ENCODE measurements at regions not wholly inside any gene's neighbourhood (a gene's known extent, or its start where the extent isn't known, plus 50 kb on each side); places are given as distances from the start of the nearest gene placed in this dataset.

DNA sequence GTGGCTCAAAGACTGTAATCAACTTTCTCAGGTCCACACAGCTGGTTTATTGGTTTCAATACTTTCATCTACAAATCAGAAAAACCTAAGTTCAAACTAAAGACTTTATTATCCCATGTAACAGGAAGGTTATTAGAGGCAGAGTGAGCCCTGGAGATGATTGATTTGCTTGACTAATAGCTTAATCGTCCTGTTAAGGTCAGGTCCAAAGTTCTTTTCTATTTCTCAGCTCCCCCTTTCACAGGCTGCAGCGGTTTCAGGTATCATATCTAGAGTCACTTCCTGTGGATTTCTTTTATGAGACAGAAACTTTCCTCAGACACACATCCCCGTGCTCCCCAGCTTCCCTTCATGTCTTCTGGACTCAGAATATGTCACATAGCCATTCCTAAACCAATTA lies 166.4 kb downstream of the PRELID2 start:
- in situ Hi-C loops (cut with MboI) (no loop called here), intact Hi-C loops (cut with micrococcal nuclease) (no loop called here)
- BruUV-seq (replicated peaks) = no TSS peak
- CTCF ChIA-PET (ENCODE audit: low intra/inter-chr PET ratio) = no interaction called here
- no peaks in the 10 kb centered on the region for H3K9me1 ChIP-seq (ENCODE audit: control insufficient read depth, insufficient read depth, low read length)
- H3K4me2 ChIP-seq (ENCODE audit: insufficient read depth, low read length) = no peak overlapping the region
- H4K20me1 ChIP-seq (replicated peaks; ENCODE audit: control insufficient read depth, insufficient read depth, low read length) = no peaks in the 10 kb centered on the region
- no peaks in the 10 kb centered on the region for H3K4me1 ChIP-seq (replicated peaks in 1 of 2; ENCODE audit: control insufficient read depth in 2 of 2, insufficient read depth in 2 of 2, low read length in 2 of 2)
- ATAC-seq = no peak
- no peaks in the 10 kb centered on the region for H3K79me2 ChIP-seq (ENCODE audit: control insufficient read depth, insufficient read depth, low read length)
- no peak for FAIRE-seq
- POLR2A ChIA-PET = no interaction called here
- no peak overlapping the region for H3K27ac ChIP-seq (ENCODE audit: extremely low read depth, low read depth, low read length)
- DNase-seq (ENCODE audit: extremely low read depth in 1 of 4, low spot score in 3 of 4) = no peak
- 2% methylated on average over 3 of the region's 3 CpGs for WGBS (ENCODE audit: insufficient coverage, low coverage, missing lambda C conversion rate)
- H3K4me3 ChIP-seq = no peak overlapping the region
- no peak overlapping the region for H3K9ac ChIP-seq (ENCODE audit: insufficient read depth in 1 of 2, low read depth in 2 of 2, low read length in 2 of 2)
- H3K9me3 ChIP-seq (replicated peaks; ENCODE audit: control insufficient read depth, insufficient read depth, low read depth, low read length) = no peaks in the 10 kb centered on the region
- no peaks in the 10 kb centered on the region for H3K36me3 ChIP-seq (ENCODE audit: control insufficient read depth, insufficient read depth, low read length)
- no peaks in the 10 kb centered on the region for H3K27me3 ChIP-seq (ENCODE audit: control insufficient read depth in 2 of 2, insufficient read depth in 2 of 2, low read length in 2 of 2)
- no peak overlapping the region for H2AFZ ChIP-seq (ENCODE audit: low read depth, low read length)
- TF ChIP-seq, protein P1, sequence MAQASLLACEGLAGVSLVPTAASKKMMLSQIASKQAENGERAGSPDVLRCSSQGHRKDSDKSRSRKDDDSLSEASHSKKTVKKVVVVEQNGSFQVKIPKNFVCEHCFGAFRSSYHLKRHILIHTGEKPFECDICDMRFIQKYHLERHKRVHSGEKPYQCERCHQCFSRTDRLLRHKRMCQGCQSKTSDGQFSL (CRISPR knock-in tag; IDR thresholded peaks at IDR 0.05) = no peak
- TF ChIP-seq, protein P1 (tag; IDR thresholded peaks at IDR 0.05) = no peak
- no peak for TF ChIP-seq PYGO2 (tag; IDR thresholded peaks at IDR 0.05)
- TF ChIP-seq CBX8 (IDR thresholded peaks at IDR 0.05; ENCODE audit: borderline replicate concordance, extremely low read depth, low read depth, low read length, poor library complexity, severe bottlenecking) = no peak
- TF ChIP-seq EP300 (IDR thresholded peaks at IDR 0.05; ENCODE audit: low read length) = no peak
- TF ChIP-seq ZNF766 (CRISPR knock-in tag; conservative IDR thresholded peaks at IDR 0.05) = no peak
- no peak for TF ChIP-seq BRF2 (IDR thresholded peaks at IDR 0.05; ENCODE audit: borderline replicate concordance, insufficient read depth, insufficient read length)
- TF ChIP-seq ZNF444 (CRISPR knock-in tag; IDR thresholded peaks at IDR 0.05) = no peak
- no peak for TF ChIP-seq ZNF445 (CRISPR knock-in tag; IDR thresholded peaks at IDR 0.05; ENCODE audit: low read depth)
- TF ChIP-seq, protein P2, sequence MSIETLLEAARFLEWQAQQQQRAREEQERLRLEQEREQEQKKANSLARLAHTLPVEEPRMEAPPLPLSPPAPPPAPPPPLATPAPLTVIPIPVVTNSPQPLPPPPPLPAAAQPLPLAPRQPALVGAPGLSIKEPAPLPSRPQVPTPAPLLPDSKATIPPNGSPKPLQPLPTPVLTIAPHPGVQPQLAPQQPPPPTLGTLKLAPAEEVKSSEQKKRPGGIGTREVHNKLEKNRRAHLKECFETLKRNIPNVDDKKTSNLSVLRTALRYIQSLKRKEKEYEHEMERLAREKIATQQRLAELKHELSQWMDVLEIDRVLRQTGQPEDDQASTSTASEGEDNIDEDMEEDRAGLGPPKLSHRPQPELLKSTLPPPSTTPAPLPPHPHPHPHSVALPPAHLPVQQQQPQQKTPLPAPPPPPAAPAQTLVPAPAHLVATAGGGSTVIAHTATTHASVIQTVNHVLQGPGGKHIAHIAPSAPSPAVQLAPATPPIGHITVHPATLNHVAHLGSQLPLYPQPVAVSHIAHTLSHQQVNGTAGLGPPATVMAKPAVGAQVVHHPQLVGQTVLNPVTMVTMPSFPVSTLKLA (conservative IDR thresholded peaks at IDR 0.05) = no peak
- no peak for TF ChIP-seq UBTF (IDR thresholded peaks at IDR 0.05; ENCODE audit: borderline replicate concordance in 1 of 2, low read depth in 2 of 2, low read length in 2 of 2)
- no peak for TF ChIP-seq IFI16 (CRISPR knock-in tag; IDR thresholded peaks at IDR 0.05)
- TF ChIP-seq ZNF511 (CRISPR knock-in tag; IDR thresholded peaks at IDR 0.05) = no peak
- TF ChIP-seq SRSF9 (IDR thresholded peaks at IDR 0.05; ENCODE audit: borderline replicate concordance, low read depth, low read length) = no peak

Measured in K562 (cell line).